ENCODE measurements at regions not wholly inside any gene's neighbourhood (a gene's known extent, or its start where the extent isn't known, plus 50 kb on each side); places are given as distances from the start of the nearest gene placed in this dataset.

- FAIRE-seq, result no peak
- CTCF ChIA-PET, result no interaction called here
These were observed 193.8 kb upstream of the WDR11 start for GRCh38 chr10:120657371-120657770.

More at GRCh38 chr10:120657371-120657770, 193.8 kb upstream of the WDR11 start:
- Histone ChIP-seq H3K4me3 (no peak overlapping the region), H2AFZ (ENCODE audit: control insufficient read depth, low read depth, low read length) (no peak overlapping the region), H3K36me3 (ENCODE audit: control insufficient read depth in 2 of 2, insufficient read depth in 2 of 2, low read length in 1 of 2) (no peaks in the 10 kb centered on the region), H3K4me2 (ENCODE audit: control insufficient read depth, insufficient read depth) (no peak overlapping the region), H3K27me3 (replicated peaks in 1 of 2; ENCODE audit: control insufficient read depth in 2 of 2, insufficient read depth in 2 of 2, low read length in 1 of 2) (no peaks in the 10 kb centered on the region), H3K9me3 (replicated peaks; ENCODE audit: control insufficient read depth, insufficient read depth, low read length) (no peaks in the 10 kb centered on the region), H3K9ac (ENCODE audit: control insufficient read depth, insufficient read depth, low read length) (no peak overlapping the region), H3K4me1 (ENCODE audit: control insufficient read depth, insufficient read depth, low read length) (no peaks in the 10 kb centered on the region), H4K20me1 (ENCODE audit: control insufficient read depth, insufficient read depth) (no peaks in the 10 kb centered on the region), H3K79me2 (ENCODE audit: control insufficient read depth, insufficient read depth, low read length) (no peaks in the 10 kb centered on the region), H3K27ac (ENCODE audit: control insufficient read depth, insufficient read depth) (no peak overlapping the region)
- in situ Hi-C loops (cut with MboI), result no loop called here
- POLR2A ChIA-PET, result no interaction called here
- RAD21 ChIA-PET (ENCODE audit: unreplicated experiment), result no interaction called here
- 0% methylated on average over 3 of the region's 3 CpGs for WGBS (ENCODE audit: insufficient coverage, insufficient replicate concordance, low lambda C conversion rate, missing lambda C conversion rate)
- intact Hi-C loops (cut with micrococcal nuclease; ENCODE audit: unreplicated experiment), result no loop called here
- no peak for ATAC-seq
- SMC1A ChIA-PET (ENCODE audit: uncharacterized antibody, unreplicated experiment), result interaction anchor here (1.5 kb wide), 1 partner anchor 13 kb away, joined by 3 read pairs; no protein-coding TSS in a partner anchor
- TF ChIP-seq NBN (IDR thresholded peaks at IDR 0.05) (no peak), NFYB (IDR thresholded peaks at IDR 0.05; ENCODE audit: insufficient read depth, low read depth, low read length) (no peak), POLR2AphosphoS2 (IDR thresholded peaks at IDR 0.05; ENCODE audit: low read depth, low read length) (no peak), ZBTB11 (CRISPR knock-in tag; IDR thresholded peaks at IDR 0.05) (no peak), ASH2L (IDR thresholded peaks at IDR 0.05; ENCODE audit: borderline replicate concordance, low read depth) (no peak), KAT2A (conservative IDR thresholded peaks at IDR 0.05; ENCODE audit: control insufficient read depth, low read depth, low read length) (no peak), TCF3 (IDR thresholded peaks at IDR 0.05; ENCODE audit: borderline replicate concordance, insufficient read depth, low read depth, low read length) (no peak), SMARCA5 (IDR thresholded peaks at IDR 0.05) (no peak)
- DNase-seq (ENCODE audit: low read depth, low spot score), result no peak
- BruUV-seq (replicated peaks), result no TSS peak

All from GM12878 (cell line).